ENCODE measurements at regions not wholly inside any gene's neighbourhood (a gene's known extent, or its start where the extent isn't known, plus 50 kb on each side); places are given as distances from the start of the nearest gene placed in this dataset.
A peak's percentile ranks its signal among the peaks of the same experiment; 100 is the strongest.

DNA sequence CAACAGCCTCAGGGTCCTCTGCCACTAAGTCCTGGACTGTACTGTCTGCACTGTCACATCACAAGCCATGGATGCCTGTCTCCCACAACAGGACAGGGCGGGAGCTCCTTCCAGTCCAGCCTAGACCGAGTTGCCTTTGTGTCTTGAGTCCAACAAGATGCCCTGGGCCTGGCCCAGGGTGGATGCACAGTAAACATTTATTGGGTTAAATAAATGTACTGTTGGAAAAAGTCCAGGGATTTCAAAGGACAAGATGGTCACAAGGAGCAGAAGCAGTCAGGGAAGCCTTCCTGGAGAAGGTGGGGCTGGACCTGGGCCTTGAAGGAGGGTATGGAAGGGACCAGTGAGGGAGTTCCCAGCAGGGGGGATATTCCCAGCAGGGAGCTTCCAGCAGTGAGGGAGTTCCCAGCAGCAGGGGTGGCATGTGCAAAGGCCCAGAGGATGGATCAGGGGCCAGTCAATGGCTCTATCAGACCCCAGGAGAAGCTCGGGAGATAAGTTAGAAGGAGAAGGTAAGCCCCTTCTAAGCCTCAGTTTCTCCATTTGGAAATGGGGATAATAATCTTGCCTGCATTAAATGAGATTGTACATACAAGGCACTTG lies 72.7 kb upstream of the NEURL1B start:
- no peak for DNase-seq

DNA sequence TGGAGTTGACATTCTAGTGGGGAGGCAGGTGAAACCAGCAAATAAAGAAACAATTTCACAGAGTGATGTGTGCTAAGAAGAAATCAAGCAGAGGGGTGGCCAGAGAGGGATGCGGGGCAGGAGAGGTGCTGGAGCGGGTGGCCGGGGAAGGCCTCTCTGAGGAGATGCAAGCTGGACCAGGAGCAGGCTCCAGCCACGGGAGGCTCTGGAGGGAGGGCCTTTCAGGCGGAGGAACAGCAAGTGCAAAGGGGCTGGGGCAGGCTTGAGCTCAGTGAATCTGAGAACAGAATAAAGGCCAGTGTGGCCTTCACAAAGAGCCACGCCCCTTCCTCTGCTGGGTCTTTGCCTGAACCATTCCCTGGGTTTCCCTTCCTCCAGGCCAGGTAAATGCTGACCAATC lies 73.2 kb upstream of the NEURL1B start:
- DNase-seq: no peak

DNA sequence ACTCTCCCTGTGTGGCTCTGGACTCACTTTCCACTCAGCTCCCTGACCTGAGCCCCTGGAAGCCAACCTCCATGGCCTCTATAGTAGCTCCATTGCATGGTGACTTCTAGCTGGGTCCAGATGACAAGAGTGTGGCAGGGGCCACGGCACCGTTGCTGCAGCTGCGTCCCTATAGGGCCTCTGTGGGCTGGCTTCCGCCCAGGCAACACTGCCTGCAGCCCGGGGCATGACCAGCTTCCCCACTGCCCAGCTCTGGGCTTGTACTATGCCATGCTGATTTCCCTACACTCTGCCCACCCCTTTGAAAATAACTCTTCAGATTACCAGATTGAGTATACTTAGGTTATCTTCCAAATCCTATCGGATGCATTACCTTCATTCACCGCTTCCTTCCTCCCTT lies 73.8 kb upstream of the NEURL1B start:
- no peak for DNase-seq

DNA sequence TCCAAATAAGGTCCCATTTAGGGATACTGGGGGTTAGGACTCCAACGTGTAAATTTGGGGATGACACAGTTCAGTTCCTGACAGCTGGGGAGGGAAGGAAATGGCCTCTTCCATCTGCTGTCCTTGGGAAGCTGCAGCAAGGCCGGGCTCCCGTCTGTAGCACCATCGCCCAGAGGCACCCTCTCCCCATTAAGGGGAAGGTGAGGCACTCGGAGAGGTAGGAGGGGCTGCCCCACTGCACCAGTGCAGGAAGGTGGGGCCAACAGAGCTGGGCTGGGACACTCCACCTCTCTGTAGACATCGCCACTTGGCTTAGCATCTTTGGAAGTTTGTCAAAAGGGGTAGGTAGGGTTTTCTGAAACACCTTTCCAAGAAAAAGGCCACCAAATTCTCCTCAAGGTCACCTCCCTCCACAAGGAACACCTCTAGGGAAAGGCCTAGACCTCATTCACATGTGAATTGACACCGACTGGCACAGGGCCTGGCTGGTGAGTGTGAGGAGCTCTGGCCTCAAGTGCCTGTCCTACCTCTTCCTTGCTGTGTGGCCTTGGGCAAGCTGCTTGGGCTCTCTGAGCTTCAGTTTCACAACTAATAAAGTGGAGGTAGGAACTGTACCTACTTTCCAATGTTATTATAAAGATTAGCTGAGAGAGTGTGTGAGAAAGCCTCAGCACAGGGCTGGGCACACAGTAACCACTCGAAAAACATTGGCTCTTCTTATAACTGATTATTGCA lies 75.0 kb upstream of the NEURL1B start:
- no peak for DNase-seq

DNA sequence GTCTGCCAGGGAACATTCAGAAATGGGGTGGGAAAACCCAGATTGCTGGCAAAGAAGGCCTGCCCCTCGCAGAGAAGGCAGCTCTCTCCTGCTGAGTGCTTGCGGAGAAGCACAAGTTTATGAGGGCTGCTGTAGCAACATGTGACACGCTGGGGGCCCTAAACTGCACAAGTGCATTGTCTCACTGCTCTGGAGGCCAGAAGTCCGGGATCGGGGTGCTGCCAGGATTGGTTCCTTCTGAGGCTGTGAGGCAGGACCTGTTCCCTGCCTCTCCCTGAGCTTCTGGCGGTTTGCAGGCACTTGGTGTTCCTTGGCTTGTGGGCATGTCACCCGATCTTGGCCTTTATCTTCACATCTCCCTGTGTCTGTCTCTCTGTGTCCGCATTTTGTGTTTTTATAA lies 75.6 kb upstream of the NEURL1B start:
- no peak for DNase-seq

DNA sequence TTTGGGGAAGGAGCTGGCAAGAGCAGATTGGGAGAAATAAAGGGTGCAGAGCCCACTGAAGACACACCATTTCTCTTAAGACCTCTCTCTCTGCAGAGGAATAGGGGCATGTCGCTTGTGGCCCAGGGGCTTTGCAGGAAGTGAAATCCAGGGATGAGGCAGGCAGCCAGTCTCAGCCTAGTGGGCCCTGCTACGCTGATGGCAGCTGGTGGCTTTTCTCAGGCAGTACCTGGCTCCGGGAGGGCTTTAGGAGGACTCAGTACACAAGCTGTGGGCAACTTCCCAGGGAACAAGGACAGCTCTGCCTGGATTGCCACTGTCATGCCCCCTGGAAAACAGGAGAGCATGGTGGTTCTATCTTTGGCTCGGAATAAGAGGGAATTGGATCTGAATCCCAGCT lies 76.2 kb upstream of the NEURL1B start:
- no peak for DNase-seq

DNA sequence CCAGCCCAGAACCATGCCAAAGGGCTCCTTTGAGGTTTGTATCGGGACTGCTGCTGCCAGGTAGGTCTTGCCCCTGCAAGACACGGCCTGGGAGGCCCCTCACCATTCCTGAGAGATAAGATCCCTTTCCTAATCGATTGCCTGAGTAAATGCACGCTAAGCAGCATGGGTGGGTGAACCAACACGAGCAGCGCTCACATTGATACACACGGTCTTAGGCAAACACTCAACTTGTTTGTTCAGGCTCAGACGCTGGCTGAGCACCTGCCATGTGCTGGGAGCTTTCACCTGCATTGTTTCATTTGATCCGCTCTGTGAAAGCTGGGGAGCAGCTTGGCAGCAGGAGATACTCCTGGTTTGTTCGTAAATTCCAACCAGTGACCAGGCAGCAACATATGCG lies 76.9 kb upstream of the NEURL1B start:
- DNase-seq: no peak

DNA sequence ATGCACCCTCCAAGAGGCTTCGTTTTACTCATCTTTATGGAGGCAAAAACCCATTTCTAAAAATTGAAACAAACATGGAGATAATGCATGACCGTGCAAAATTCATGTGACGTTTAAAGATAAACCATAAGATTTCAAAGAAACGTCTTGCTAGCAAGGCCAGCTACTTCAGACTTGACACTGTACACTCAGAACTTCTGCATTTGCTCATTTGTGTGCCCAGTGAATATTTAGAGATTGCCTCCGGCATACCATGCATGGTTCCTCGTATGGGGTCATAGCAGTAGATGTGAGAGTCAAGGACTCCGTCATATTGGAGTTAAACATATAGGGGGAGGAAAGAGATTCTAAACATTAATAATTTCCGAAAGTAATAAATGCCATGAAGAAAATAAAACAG lies 78.6 kb upstream of the NEURL1B start:
- no peak for DNase-seq

DNA sequence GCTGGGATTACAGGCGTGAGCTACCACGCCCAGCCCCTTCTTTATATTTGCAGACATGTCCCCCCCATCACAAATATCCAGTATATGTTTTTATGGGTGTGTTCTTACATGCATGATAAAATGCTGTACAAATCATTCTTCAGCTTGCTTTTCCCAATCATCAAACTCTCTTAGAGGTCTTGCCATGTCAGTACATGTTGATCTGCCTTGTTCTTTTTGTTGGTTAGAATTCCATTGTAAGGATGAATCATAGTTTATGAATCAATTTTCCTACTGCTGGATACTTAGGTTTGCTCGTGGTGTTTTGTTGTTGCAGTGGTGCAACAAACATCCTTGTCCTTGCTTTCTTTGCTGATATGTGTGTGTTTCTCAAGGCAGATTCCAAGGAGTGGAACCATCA lies 79.9 kb upstream of the NEURL1B start:
- no peak for DNase-seq

DNA sequence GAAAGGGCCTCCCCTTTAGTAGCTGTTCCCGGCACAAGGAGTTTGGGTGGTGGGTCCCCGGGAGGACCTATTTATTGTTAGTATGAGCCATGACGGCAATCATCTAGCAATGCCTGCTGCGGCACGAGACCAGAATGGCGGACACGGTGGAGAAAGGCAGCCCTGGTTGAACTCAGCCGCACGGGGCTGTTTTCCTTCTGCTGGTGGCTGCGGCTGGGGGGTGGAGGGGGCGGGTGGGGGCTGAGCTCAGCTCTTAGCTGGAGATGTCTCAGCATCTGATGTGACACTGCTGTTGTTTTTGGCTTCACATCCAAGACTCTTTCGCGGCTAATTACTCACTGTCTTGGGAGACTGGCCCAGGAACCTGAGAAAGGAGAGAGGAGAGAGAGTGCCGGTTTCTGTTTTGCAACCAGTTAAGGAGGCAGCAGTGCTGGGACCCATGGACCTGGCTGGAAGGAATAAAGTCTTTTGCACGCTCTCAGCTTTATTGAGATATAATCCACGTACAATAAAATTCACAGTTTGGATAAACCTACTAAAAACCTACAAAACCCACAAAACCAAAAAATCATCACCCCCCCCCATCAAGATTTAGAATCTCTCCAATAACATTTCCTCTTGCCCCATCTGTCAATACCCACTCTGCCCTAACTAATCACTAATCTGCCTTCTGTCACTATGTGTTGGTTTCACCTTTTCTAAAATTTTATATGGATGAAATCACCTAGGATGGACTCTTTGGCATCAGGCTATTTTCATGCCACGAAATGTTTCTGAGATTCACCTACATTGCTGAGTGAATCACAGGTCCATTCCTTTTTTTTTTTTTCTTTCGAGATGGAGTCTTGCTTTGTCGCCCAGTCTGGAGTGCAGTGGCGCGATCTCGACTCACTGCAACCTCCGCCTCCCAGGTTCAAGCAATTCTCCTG lies 81.8 kb upstream of the NEURL1B start:
- DNase-seq: peak; percentile 88

DNA sequence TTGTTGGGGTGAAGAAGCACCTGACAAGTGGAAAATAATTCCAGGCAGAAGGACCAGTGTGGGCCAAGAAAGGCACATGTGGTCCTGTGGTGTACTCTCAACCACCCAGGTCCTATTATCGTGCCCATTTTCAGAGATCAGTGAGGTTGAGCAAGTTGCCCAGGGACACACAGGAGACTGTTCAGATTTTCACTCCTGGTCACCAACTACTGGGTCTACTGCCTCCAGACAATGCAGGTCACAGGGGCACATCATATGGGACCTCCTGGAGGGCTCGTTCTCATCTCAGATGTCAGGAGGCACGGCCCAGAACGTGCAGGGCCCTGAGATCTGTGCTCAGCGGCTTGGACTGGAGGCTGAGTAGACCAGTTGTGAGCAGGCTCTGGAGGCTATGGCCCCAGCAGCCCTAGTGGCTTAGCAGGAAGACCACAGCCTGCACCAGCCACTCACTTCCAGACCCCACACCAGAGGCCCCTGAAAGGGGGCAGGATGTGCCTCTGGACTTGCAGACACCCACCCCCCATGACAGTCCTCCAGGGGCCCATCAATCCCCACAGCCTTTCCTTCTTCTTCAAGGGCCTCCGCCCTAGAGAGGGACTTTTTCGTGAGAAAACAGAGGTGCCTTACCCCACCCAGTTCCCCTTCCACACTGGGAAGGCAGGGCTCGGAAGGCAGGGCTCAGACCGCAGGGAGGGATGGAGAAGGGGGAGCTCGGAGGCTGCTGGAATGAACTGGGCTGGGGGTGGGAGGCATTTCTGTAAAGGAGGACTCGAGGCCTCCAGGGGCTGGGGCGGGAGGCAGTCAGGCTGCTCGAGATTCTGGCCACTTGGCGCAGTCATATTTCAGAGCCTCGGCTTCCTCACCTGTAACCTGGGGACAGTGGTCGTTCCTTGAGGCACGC lies 82.7 kb upstream of the NEURL1B start:
- peak; percentile 8 for DNase-seq

DNA sequence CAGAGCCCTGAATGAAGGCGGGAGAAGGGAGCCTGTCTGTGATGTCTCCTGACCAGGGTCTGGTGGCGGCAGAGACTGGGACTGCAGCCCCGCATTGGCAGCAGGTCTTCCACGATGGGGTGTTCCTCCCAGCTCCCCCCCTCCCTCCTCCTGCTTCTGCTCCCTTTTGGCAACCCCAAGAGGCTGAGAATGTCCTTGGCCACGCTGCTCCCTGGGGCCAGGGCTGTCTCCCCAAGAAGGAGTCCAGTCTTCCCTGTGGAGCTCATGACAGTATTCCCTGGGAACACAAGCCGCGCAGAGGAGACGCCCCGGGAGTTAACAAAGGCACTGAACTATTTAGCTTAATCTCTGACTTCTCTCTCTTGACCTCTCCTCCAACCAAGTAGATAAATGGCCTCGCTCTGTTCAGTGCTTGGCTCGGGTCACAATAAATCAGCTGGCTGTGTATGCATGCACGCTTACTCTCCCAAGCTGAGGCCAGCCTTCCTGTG lies 84.0 kb upstream of the NEURL1B start:
- DNase-seq: no peak

DNA sequence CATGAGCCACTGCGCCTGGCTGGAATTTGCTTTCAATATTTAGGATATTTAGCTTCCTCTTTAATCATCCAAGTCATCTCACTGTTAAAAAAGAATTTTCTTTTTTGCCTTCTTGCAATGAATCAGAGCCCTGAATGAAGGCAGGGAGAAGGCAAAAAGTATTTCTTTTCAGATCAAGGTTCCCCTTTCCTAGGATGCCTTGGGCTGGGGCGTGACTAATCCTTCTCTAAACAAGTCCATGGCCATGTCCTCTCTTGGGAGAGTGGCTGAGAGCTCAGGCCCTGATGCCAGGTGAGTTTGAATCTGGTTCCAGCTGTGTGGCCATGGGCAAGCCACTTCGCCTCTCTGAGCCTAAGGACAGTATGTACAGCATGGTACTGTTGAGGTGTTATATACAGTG lies 84.8 kb upstream of the NEURL1B start:
- DNase-seq: no peak

DNA sequence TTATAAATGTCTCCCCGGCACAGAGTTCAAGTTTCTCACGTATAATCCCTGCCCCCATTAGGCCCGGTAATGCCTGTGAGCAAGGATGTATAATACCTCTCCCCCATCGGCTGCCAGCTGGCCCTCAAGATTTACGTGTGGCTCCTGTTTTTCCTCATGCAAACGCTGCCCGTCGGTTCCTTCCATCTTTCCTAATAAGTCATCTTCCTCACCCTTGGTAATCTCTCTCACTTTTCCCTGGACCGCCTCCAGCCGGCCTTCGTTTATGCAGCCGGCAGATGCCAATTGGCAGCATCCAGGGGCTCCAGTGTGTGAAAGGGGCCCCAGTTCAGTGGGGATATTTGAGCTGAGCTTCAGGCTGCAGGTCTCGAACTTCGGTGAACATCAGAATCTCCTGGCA lies 86.5 kb upstream of the NEURL1B start:
- DNase-seq: no peak

DNA sequence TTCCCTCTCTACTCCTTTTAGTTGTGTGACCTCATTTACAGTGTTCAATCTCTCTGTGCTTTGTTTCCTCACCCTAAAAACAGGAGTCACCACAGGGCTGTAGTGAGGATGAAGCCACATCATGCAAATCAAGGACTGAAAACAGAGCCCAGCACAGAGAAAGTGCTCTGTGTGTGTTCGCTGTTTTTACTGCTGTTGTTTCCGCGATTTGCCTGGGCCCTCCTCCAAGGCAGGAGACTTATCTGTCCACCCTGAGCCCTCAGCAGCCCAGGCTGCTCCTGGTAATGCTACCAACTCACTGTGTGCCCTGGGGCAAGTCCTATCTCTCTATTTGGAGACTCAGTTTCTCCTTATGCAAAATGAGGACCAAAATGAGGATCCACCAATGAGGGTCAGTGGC lies 87.2 kb upstream of the NEURL1B start:
- DNase-seq: no peak

DNA sequence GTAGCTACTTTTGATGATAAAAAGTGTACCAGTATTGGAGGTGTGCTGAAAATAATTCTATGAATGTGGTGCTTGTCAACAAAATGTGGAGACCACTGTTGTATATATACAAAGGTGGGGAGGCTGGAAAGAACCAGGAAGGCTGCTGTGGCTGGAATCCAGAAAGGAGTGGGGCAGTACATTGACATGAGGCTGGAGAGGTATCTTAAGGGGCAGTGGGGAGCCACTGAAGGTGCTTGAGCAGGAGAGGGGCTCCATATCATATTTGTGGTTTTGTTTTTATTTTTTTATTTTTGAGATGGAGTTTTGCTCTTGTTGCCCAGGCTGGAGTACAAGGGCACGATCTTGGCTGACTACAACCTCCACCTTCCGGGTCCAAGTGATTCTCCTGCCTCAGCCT lies 87.9 kb upstream of the NEURL1B start:
- DNase-seq: no peak

DNA sequence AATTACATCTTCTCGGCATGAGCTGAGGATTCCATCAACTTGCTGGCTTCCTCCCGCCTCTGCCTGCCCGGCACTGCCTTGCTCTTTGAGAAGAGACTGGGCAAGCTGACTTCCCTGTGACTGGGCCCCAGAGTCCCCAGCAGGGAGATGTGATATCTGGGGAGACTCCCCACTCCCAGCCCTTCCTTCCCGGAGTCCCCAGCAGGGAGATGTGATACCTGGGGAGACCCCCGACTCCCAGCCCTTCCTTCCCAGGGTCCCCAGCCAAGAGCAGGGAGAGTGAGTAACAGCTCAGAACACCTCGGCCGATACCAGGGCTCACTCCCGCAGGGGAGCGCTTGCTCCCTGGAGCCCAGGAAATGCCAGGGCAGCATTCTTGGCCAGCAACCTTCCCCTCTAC lies 90.1 kb upstream of the NEURL1B start:
- no peak for DNase-seq

DNA sequence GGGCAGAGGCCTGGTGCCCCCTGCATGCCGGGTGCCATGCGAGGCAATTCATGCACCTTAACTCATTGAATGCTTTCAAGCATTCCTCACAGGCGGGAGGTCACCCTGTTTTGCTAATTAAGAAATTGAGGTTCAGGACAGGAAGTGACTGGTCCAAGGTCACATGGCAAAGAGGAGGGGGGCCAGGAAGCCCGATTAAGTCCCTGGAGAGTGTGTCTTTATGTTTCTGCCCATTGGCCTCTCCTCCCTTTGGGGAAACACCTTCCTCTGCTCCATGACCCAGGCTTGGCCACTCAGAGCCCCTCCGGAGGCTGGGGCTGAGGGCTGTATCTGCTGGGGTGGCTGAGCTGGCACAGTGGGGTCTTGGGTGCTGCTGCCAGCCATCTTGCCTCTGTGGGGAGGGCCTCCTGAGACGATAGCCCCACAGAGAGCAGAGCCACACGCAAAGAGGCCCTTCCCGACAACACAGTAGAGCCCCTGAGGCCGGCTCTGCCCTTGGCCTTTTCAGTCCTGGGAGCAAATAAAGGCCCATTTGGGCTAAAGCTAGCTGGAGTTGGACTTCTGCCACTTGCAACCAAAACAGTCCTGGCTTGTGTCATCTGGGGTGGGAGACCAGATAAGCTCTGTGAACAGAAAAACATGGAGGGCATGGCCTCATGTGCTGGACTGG lies 90.8 kb upstream of the NEURL1B start:
- no peak for DNase-seq

DNA sequence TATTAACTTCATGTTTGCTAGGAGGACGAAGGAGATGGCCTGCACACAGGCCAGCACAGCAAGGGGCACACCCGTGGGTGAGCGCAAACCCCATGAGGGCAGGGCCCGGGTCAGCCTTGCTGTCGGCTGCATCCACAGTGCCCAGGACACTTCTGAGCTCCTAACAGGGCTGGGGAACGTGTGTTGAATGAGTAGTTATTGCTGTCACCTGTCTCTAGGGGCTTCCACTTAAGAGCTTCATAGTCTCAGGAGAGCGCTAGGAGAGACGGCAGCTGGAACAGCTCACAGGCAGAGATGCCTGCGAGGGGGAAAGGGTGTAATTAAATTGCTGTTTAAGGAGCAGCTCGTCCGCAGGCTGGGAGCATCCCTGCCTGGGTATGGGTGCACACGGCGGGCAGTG lies 91.4 kb upstream of the NEURL1B start:
- DNase-seq: no peak

DNA sequence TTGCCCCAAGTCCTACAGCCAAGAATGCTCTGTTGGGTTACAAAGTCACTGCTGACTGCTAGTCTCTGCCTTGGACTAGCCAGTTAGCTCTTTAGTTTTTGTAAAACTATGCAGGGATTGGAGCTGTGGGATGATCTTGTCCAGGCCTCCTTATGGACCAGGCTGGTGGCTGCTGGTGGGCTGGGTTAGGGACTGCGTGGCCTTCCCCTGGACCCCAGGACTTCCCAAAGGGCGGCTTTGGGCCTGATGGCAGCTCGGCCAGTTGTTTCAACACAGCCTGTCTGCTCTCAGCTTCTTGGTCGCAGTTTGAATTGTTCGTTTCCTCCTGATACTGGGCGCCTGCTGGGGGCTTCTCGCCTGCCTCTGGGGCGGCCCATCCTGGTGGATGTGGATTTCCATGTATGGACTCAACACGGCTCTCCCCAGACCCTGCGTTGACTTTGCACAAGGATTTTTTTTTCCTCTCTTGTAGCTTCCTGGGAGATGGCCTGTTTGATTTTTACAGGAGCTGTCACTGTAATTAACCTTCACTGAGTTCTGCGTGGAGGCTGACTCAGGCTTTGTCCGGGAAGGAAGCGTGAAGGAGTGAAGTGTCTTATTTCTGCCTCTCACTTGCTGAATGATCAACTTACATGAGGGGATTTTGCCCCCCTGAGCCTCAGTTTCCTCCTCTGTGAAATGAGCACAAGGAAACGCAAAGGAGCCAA lies 91.9 kb upstream of the NEURL1B start:
- DNase-seq: no peak

DNA sequence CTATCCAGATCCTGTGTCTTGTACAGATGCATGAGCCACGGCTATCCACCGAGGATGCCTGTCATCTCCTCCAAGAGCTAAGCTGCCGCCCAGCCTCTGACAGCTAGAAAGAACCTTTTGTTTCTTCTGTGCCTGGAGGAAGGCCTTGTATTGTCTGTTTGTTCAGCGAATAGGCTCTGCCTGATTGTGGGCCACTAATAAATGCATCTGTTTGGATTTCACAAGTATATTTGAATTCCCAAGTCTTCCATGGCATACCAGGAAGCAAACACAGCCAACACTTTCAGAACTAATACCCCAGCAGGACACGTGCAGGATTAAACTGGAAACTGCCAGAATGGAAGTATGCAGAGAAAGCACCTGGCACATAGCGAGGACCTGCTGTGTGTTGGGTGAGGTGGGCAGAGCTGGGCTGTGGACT lies 92.7 kb upstream of the NEURL1B start:
- no peak for DNase-seq

All from fibroblast of upper back skin (primary cell).